HG03432 (cell line): ENCODE measurements at regions not wholly inside any gene's neighbourhood (a gene's known extent, or its start where the extent isn't known, plus 50 kb on each side); places are given as distances from the start of the nearest gene placed in this dataset.

Source experiments
- ATAC-seq: cut with Tn5 transposase; IDR thresholded peaks from one replicate; pipeline ENCODE4 v1.9.1; 2021; ENCODE audit warnings: mild to moderate bottlenecking, moderate library complexity; ENCODE audit not compliant: unreplicated experiment

DNA sequence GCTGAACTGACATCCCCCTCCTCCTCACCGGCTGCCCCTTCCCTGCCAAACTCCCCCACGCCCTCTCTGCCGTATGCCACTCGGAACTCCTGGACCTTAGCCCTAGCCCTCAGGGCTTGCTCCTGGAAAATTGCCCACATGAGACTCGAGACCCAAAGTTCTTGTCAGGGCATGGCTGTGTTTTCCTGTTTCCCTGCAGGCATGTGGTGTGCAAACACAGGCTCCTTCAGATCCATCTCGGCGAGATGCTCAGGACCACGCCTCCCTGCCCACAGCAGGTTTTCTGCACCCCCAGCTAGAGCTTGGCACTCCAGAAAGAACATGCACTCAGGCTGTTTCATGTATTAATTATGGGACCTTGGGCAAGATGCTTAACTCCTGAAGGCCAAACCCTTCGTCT lies 1480.4 kb downstream of the BRD1 start:
- ATAC-seq, result no peak

DNA sequence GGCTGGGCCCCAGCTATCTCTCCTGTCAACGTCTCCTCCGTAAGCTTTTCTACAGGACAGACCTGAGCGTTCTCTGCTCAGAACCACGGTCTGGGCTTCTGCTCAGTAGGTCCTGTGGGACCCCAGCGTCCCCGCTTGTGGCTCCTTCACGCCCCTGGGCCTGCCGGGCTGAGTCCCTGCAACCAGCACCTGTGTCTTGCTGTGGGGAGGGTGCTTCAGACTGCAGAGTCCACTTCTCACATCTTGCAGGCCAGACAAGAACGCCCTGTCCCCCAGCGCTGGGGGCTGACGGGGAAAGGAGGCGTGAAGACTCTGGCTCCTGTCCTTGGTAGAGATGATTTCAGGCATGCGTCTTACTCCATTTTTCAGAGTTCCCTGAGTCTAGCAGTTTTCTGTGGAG lies 1480.8 kb downstream of the BRD1 start:
- ATAC-seq, result no peak

DNA sequence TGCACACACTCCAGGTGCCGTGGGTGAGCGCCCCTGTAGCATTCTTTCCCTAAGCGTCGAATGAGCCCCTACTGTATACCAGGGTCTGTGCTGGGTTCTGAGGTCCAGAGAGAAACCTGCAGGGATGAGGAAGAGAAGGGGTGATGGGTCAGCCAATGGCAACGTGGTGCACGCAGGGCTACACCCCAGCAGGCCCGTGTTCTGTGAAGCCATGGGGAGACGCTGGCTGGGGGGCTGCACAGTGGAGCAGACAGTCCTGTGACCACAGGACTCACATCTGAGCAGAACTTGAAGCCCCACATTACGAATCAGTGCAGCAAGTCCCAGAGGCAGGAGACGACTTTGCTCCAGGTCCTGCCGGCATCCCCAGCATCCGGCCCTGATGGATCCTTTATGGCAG lies 1481.4 kb downstream of the BRD1 start:
- no peak for ATAC-seq

DNA sequence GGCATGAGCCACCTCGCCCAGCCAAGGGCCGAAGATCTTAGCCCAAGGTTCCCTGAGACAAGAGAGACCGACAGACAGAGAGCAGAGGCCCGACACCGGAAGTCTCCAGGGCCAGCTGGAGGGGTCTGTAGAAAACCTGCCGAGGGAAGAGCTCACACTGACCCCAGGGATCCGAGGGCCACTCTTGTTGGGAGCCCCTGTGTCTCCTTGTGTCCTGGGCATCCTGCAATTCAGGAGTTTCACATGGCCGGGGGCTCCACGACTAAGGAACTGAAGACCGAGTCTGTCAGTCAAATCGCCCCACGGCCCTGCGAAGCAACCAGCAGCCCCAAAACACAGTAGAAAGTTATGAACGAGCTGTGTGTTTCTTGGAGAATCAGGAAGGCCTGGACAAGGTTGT lies 1482.0 kb downstream of the BRD1 start:
- ATAC-seq, result no peak

DNA sequence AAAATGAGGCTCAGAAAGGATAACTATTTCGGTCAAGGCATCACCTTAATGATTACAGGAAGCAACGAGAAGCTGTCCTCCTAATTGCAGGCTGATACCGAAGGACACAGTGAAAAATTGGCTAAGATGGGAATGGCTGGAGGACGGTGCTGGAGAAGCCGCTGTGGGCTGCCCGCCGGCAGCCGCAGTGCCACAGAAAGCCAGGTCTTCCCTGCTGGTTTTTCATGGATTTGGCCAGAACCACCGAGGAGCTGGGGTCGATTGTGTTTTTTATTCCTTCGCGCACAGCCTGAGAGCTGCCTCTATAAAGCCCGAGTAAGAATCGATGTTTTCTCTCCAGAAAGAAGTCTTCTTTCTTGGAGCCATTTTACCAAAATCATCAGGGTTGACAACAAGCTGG lies 1484.2 kb downstream of the BRD1 start:
- ATAC-seq, result no peak

DNA sequence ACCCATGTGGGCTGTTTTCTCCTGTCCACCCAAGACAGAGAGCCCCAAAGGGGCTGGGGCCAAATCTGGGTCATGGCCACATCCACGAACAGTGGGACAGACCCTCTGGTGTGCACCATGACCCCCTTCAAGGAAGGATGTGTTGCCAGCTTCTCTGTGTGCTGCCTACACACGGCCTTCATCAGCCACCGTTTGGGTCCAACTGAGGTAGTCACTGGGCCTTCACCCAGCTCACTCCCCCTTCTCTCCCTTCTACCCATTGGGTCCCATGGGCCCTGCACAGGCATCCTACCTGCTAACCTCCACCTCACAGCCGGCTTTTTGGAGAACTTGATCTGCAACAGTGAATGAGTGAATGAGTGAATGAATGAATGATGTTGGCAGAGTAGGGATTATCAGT lies 1484.9 kb downstream of the BRD1 start:
- no peak for ATAC-seq

DNA sequence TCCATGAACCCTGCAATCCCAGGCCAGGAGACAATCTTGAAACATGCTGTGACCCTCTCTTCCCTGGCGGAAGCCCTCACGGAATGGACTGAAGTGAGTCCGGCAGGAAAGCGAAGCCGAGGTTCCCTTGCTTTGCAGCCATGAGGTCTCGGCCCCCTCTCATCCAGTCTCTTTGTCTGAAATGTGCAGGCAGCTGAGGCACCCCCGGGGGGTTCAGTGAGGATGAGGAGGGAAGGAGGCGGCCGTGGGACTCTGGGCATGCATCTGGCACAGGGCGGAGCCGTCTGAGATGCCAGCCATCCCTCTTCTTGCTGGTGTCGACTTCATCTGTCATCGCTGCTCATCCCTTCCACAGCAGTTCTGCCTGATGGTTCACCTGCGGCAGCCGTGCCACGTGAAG lies 1485.7 kb downstream of the BRD1 start:
- ATAC-seq, result no peak

DNA sequence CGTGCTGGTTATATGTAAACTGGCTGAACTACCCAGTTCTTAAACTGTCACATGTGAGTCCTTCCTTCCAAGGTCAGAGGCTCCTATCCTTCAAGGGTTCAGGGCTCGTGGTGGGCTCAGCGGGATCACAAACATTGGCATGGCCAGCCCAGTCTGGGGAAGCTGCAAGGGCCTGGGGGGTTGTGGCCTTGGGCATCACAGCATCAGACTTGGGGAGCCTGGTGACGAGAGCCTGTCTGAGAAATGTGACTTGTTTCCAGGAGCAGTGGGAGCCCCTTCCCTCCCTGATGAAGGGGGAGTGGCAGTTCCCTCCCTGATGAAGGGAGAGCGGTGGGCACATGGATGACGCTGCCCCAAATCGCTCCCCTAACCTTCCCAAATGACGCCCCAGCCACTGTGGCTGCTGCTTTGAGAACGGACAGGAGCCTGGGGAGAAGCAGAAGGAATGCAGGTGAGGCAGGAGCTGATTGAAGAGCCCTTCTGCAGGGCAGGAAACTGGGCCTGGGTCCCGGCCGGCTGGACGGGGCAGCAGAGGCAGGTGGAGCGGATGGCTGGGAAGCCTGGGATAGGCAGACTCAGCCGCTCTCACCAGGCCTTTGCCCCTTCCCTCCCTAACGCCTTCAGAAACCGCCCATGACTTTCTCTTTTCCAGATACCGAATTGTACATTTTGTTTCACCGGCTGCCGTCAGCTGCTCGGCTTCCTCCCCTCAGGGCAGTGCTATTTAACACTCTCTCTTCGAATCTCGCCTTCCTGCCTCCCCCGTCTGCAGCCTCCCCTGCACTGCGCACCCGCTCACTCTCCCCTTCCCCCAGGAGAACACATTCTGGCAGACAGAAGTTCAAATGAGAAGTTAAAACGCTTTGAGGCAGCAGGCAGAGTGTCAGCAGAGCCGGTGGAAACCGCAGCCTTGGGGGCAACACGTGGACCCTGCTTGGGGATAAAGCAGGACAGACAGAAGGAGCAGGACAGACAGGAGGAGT lies 1486.7 kb downstream of the BRD1 start:
- ATAC-seq, result no peak

DNA sequence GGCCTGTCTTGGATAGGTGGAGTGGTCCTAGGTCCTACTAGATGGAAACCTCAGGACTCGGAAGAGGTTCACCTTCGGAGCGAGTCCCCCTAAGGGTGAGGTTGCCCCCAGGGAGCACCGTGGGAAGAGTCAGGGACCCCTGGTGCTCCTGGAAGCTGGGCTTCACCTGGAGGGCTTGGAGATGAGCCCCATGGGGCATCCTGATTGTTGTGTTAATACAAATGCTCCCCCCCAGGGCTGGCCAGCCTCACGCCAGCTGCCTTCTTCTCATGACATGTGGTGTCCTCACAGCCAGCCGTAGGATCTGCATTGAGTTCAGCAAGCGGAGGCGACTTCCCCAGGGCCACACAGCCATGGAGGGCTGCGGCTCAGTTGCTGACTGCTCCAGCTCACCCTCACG lies 1487.5 kb downstream of the BRD1 start:
- no peak for ATAC-seq

DNA sequence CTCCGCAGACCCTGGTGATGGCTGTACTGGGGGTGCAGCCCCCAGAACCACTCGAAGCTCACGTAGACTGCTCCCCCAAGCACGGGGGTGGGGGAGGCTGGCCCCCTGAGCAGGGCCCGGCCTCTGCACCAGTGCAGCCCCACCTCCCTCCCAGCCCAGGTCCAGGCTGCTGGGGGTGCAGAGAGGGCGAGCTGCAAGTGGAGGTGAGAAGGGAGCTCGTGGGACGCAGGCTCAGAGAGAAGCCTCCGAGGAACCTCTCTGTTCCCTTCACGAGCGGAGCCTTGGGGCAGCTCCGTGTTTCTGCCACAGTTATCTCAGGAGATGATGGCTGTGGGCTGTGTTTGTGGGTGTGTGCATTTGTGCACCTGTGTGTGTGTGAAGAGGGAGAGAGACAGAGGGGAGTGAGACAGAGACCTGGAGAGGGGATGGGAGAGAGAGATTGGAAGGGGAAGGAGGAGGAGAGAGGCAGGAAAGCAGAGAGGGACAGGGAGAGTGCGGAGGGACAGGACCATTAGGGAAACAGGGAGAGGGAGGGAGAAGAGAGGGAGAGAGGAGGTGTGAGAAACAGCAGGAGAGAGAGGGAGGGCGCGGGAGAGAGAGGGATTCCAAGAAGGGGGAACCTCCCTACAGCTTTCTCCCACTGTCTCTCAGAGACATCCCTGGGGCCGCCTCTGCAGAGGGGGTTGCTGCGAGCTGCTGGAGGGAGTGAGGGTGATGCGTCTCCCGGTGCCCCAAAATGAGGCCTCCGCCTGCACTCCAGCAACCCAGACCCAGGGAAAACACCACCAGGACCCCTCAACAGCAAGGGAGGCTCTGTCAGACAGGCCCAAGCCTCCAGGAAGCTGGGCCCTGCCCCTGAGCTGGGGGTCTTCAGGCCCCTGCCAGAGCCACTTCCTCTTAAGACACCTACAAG lies 1488.6 kb downstream of the BRD1 start:
- no peak for ATAC-seq

DNA sequence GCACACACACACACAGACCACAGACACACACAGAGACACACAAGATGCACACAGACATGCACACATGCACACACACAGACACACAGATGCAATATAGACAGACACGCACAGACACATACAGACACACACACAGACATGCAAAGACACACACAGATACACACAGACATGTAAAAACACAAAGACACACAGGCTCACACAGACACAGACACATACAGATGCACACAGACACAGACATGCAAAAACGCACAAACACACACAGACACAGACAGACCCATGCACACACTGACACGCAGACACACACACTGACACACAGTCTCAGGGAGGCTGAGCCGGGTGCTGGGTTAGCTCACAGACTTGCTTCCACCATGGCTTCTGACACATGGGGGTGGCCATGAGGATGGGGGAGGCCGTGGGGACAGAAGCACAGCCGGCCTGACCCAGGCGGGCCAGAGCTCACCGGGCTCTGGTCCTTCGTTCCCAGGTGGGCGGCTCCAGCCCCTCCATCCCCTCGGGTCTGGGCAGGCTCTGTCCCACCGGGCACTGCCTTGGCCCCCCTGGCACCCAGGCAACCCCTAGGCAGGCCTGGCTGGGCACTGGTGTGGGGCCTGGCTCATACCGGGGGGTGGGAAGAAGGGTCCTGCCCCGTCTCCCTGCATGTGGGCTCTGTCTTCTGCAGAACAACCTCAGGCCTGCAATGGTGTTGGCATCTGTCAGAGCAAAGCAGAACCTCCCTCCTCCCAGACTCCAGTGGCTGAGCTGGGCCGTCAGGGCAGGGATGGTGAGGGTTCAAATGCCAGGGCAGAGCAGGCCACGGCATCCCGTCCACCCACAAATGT lies 1489.5 kb downstream of the BRD1 start:
- ATAC-seq, result no peak

DNA sequence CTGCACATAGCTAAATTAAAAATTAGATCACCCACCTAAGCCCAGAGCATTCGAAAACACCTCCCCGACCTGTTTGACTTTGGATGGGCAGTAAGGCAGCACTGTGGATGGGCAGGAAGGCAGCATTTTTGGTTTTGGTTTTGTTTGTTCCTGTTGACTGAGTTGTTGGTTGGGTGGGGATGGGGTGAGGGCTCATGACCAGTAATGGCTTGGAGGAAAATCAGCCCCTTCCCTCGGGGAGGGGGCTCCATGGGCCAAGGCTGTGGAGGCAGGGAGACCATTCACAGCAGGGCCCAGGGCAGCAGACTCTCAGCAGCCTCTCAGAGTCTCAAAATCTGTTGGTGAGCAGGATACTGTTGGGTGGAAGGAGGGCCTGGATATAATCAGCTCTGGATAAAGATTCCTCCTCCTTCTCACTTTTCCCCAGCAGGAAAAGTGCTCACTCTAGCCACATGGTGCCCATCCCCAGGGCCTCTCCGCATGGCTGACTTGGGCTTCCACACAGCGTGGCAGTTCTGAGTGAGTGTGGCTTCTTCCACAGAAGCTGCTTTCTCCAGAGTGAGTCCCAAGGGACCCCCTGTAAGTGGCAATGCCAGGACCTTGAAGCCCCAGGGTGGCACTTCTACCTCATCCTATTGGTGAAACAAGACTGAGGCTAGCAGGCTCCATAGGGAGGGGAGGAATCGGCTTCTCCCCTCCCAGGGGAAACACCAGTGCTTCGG lies 1491.2 kb downstream of the BRD1 start:
- ATAC-seq, result no peak

DNA sequence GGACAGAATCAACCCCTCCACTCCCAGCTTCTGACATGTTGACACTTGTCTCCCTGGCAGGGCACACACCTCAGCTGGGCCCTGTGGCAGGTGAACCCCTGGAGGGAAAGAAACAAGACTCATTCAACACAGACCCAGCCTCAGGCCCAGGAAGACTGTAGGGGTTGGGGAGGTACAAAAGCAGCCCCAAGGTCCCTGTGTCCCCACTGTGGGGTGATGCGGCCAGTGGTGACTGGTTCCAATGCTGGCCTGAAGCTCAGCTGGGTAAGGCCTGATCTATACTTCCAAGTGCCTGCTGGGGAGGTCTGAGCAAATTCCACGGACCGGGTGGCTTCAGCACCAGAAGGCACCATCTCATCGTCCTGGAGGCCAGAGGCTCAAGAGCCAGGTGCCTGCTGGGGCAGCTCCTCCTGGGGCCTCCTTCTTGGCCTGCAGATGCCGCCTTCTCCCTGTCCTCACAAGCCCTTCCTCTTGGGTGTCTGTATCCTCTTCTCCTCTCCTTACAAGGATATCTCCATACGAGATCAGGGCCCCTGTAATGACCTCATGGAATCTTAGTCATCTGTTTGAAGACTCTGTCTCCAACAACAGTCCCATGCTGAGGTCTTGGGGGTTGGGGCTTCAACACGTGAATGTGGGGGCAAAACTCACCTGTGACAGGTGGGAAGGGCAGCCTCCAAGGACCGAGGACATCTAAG lies 1492.1 kb downstream of the BRD1 start:
- no peak for ATAC-seq

DNA sequence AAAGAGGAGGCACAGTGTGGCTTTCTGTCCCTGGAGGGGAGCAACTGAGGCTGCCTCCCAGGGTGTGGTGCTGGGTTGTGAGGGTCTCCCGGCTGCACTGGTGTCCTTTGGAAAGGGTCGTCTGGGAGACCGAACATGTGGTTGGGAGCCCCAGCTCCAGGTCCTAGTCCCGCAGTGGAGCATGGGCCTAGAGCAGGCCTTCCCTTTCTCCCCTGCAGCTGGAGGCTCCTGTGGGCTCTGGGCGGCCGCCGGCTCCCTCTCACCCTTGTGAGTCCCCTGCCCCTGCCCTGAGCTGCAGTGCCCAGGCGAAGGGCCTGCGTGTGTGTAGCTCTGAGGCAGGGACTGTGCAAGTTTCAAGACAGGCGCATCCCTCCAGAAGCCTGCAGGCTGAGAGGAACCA lies 1492.7 kb downstream of the BRD1 start:
- no peak for ATAC-seq

DNA sequence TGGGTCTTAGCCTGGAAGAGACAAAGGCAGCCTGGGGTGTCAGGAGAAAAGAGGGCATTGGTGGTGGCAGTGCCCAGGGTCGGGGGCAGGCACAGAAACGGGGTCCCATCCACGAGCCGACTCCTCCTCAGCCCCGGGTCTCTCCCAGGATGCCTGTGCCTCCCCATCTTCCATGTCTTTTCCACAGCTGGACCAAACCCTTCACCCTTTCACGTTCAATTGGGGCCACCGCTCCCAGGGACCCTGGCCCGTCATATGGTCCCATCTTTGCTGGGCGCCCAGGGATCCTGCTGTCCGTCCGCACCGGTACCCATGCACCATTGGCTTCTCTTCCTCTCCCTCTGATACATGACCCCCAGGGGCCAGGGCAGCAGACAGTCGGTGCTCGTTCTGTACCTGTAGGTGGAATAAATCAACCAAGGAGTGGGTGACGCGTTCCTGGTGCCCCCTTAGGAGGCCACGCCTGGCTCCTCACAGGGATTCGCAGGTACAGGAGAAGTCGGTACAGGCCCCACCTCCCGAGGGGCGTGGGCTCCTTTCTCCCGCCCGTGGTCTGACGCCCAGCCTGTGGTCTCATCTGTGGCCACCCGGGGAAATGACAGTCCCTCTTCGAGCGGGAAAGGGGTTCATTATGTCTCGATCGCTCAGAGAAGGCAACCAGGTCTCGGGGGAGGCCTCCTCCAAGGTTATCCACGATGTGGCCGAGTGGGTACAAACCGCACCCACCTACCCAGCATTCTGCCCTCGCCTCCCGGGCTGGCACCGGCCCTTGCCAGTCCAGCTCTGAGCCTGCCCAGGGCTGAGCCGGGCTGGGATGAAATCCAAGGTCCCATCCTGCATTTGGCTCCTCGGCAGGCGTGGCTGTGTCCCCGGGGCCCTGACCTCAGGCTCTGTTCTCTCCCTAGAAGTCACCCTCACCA lies 1493.6 kb downstream of the BRD1 start:
- no peak for ATAC-seq

DNA sequence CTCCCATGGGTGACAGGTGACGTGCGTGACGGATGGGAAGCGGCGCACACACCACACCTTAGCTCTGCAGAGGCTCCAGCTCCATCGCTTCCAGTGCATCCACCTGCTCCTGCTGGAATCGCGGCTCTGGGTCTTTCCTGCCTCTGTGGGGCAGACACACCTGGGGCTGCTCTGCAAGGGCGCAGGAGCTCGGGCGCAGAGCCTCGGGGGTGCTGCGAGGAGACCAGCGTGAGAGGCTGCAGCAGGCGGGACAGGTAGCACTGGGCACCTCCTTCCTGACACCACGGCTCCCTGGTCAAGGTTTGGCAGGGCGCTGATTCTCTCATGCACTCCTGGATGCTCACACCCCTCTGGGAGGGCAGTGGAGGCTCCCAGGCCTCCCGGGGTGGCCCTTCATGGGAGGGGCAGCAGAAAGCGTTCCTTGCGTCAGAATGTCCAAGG lies 1494.3 kb downstream of the BRD1 start:
- no peak for ATAC-seq

DNA sequence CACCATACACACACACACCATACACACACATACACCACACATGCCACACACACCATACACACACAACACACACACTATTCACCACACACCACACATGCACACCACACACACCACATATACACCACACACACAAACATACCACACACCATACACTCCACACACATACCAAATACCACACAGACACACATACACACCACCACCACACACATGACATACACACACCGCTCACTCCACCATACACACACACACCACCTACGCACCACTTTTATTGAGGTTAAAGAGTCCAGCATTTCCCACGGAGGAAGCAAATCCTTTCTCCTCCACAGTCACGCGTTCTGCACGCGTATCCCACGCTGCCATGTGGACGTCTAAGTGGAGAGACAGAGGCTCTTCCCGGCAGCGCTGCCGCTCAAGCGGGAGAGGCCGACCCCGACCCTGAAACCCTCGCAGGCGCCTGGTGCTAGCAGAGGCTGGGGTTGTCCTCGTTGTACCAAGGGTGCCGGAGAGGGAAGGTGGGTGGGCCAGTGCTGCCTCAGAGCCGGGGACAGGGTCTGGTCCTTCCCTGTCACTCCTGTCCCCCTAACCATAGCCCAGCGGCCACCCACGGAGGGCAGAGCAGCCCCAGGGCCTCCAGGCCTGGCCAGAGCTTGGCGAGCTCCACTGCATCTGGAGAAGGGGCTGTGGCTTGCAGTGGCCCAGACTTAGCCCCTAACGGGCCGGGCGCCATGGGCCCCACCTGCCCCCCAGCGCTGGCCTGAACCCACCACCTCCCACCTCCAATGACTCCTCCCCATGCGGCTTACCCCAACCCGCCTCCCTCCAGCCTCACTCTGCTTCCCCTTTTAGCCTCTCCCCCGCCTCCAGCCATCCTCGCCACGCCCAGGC lies 1495.0 kb downstream of the BRD1 start:
- no peak for ATAC-seq
